Heart left ventricle (tissue), 13 donors: ENCODE measurements at regions not wholly inside any gene's neighbourhood (a gene's known extent, or its start where the extent isn't known, plus 50 kb on each side); places are given as distances from the start of the nearest gene placed in this dataset.

Experiments used
- POLR2A ChIP-seq, 2 donors: fragments of 450-650 bp; IDR thresholded peaks; one replicate each; pipeline ENCODE4 v1.6.1; 2017; ENCODE audit warnings: antibody characterized with exemption in 2 of 2, mild to moderate bottlenecking in 2 of 2, moderate library complexity in 2 of 2
- TF ChIP-seq, protein P1 (sequence below), 12 donors: fragments of 200-600 bp; sonication (generic) in 4 of 12; IDR thresholded peaks; one replicate each; pipeline versions ENCODE4 v1.5.0 to v1.8.0; 2018 to 2022; ENCODE audit warnings: antibody characterized with exemption in 12 of 12, mild to moderate bottlenecking in 5 of 12
- donor health status: ischemic (EF 13 %, LVEDD 7.1; RV severe dilation, severe dysfunction).
- donor health status: DM: no; HTN: yes; CAD: no.
- donor health status: DM: no; HTN: no; CAD: no.
- donor health status: ischemic (EF 25% LVEDD 6.9; RV normal size, moderate dysfunction).
- donor health status: ischemic (EF 25% LVEDD 5.7; RV mildly dilated, moderate dysfunction).
- donor health status: ischemic (EF 35%, LVEDD 5.7; RV mildly dilated, moderate dysfunction).
- donor health status: nonischemic (EF 11% LVEDD 7.7; RV severe dilation, severe dysfunction).
- donor health status: DM: yes; HTN: yes; CAD: no.
- donor health status: PGD.
- donor health status: ischemic (EF 29% LVEDD 5.4; RV normal size, mild dysfunction).
- donor health status: nonischemic (EF 23%, LVEDD 6.1; RV moderate dilation, normal function).

DNA sequence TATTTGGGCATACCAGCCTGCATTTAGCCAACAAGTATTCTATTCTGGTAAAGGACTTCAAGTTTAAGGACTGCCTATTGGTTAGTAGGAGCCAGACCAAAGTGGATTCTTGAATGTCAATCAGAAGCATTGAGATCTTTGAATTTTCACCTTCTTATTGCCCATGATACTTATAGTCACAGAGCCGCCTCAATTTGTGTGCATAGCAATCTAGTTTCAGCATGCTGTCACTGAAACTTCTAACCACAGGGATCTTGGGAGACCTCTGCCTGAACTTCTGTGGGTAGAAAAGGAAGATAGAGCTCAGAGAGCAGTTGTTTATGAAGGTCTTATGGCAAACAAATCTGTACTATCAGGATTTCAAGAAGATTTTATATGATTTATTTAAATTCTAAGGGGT is 501.4 kb upstream of the USP24 start:
- TF ChIP-seq, protein P1, sequence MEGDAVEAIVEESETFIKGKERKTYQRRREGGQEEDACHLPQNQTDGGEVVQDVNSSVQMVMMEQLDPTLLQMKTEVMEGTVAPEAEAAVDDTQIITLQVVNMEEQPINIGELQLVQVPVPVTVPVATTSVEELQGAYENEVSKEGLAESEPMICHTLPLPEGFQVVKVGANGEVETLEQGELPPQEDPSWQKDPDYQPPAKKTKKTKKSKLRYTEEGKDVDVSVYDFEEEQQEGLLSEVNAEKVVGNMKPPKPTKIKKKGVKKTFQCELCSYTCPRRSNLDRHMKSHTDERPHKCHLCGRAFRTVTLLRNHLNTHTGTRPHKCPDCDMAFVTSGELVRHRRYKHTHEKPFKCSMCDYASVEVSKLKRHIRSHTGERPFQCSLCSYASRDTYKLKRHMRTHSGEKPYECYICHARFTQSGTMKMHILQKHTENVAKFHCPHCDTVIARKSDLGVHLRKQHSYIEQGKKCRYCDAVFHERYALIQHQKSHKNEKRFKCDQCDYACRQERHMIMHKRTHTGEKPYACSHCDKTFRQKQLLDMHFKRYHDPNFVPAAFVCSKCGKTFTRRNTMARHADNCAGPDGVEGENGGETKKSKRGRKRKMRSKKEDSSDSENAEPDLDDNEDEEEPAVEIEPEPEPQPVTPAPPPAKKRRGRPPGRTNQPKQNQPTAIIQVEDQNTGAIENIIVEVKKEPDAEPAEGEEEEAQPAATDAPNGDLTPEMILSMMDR (IDR thresholded peaks at IDR 0.05): no peak
- TF ChIP-seq POLR2A (IDR thresholded peaks at IDR 0.05): no peak
